Esophagus squamous epithelium (tissue), 5 donors: ENCODE measurements at regions not wholly inside any gene's neighbourhood (a gene's known extent, or its start where the extent isn't known, plus 50 kb on each side); places are given as distances from the start of the nearest gene placed in this dataset.

Experiments
- DNase-seq: peaks from one replicate; lab custom pipeline; 2025; lab: John Stamatoyannopoulos, UW
- H3K27ac ChIP-seq, 4 donors: fragments of 200-600 bp; sonication (generic); one replicate each; pipeline ENCODE4 v1.5.1; 2016 to 2019; ENCODE audit warnings: mild to moderate bottlenecking in 1 of 4
- H3K27me3 ChIP-seq, 4 donors: fragments of 200-600 bp; sonication (generic); 1 replicate in 3 of 4; 2 replicates in 1 of 4; pipeline versions ENCODE4 v1.5.1 to v1.6.0; 2017 to 2021; ENCODE audit warnings: antibody characterized with exemption in 1 of 4
- H3K36me3 ChIP-seq, 3 donors: fragments of 200-600 bp; sonication (generic); one replicate each; pipeline ENCODE4 v1.5.1; 2016 to 2019
- H3K4me1 ChIP-seq, 3 donors: fragments of 200-600 bp; sonication (generic); one replicate each; pipeline ENCODE4 v1.5.1; 2017 to 2019
- H3K4me3 ChIP-seq, 4 donors: fragments of 200-600 bp; sonication (generic); 1 replicate in 3 of 4; 2 replicates in 1 of 4; pipeline ENCODE4 v1.5.1; 2016 to 2019; ENCODE audit warnings: mild to moderate bottlenecking in 2 of 4, moderate library complexity in 1 of 4
- H3K9me3 ChIP-seq, 3 donors: fragments of 200-600 bp; sonication (generic); one replicate each; pipeline ENCODE4 v1.5.1; 2016 to 2019
- POLR2A ChIP-seq, 4 donors: fragments of 450-650 bp; IDR thresholded peaks; one replicate each; pipeline ENCODE4 v1.6.1; 2017; ENCODE audit warnings: antibody characterized with exemption in 4 of 4, mild to moderate bottlenecking in 4 of 4, moderate library complexity in 3 of 4
- WGBS, 2 donors: methylation state at CpG; one replicate each; pipeline ENCODE4 v1.1.5; 2018; 5-methylcytosine and 5-hydroxymethylcytosine counted together
- intact Hi-C: fragments of 100-400 bp; cut with DNase I; formaldehyde crosslinking; loops from one replicate; pipeline ENCODE4 v1.15.0; 2022
- TF ChIP-seq, protein P1 (sequence below), 6 experiments: fragments of 450-650 bp in 4 of 6; fragments of 200-600 bp in 2 of 6; sonication (generic) in 2 of 6; IDR thresholded peaks; one replicate each; pipeline ENCODE4 v1.5.1; 2016 to 2019; ENCODE audit warnings: antibody characterized with exemption in 6 of 6, mild to moderate bottlenecking in 4 of 6, moderate library complexity in 4 of 6
- donor health status: DM: yes; HTN: yes; CAD: no.

DNA sequence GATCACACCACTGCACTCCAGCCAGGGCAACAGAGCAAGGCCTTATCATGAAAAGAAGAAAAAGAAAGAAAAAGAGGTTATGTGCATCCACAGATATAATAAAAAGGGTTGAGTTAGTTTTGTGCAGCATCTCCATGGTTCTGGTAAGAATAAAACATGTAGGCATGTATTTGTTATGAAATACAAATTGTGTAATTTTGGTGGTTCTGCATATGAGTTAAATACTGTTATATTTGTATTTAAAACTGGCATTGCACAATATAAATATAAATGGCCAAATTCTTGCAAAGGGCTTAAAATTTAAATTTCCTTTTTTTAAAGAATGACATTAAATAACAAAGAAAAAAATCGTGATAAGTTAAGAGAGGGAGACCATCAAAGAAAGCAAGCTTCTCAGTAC, 159.1 kb upstream of the PREP start:
- Histone ChIP-seq H3K36me3 (no peaks in the 10 kb centered on the region), H3K27ac (no peak overlapping the region), H3K27me3 (no peaks in the 10 kb centered on the region), H3K4me3 (no peak overlapping the region), H3K9me3 (no peaks in the 10 kb centered on the region), H3K4me1 (no peaks in the 10 kb centered on the region)
- no peak for DNase-seq
- TF ChIP-seq, protein P1, sequence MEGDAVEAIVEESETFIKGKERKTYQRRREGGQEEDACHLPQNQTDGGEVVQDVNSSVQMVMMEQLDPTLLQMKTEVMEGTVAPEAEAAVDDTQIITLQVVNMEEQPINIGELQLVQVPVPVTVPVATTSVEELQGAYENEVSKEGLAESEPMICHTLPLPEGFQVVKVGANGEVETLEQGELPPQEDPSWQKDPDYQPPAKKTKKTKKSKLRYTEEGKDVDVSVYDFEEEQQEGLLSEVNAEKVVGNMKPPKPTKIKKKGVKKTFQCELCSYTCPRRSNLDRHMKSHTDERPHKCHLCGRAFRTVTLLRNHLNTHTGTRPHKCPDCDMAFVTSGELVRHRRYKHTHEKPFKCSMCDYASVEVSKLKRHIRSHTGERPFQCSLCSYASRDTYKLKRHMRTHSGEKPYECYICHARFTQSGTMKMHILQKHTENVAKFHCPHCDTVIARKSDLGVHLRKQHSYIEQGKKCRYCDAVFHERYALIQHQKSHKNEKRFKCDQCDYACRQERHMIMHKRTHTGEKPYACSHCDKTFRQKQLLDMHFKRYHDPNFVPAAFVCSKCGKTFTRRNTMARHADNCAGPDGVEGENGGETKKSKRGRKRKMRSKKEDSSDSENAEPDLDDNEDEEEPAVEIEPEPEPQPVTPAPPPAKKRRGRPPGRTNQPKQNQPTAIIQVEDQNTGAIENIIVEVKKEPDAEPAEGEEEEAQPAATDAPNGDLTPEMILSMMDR (IDR thresholded peaks at IDR 0.05): no peak
- no peak for TF ChIP-seq POLR2A (IDR thresholded peaks at IDR 0.05)
- WGBS, 2 donors: 72% methylated on average over 1 of the region's 1 CpG
- intact Hi-C loops: no loop called here

DNA sequence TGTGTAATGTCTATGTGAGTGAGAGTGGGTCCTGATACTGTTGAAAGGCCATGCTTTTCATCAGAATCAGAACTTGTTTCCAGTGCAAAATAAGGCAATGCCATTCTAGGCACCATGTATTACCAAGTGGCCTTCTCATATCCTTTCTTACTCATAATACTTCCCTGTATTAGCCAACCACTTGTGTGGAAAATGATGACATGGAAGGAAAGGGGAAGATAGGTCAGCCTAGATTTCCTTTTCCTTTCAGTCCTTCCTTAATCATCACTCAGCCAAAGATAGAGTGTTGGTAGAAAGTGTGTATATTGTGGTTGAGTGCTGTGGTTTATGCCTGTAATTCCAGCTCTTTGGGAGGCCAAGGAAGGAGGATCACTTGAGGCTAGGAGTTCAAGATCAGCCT, 158.6 kb upstream of the PREP start:
- Histone ChIP-seq H3K9me3 (no peaks in the 10 kb centered on the region), H3K36me3 (no peaks in the 10 kb centered on the region), H3K4me3 (no peak overlapping the region), H3K4me1 (no peaks in the 10 kb centered on the region), H3K27me3 (no peaks in the 10 kb centered on the region), H3K27ac (no peak overlapping the region)
- TF ChIP-seq, protein P1 (IDR thresholded peaks at IDR 0.05): no peak
- TF ChIP-seq POLR2A (IDR thresholded peaks at IDR 0.05): no peak
- intact Hi-C loops: no loop called here
- no peak for DNase-seq

DNA sequence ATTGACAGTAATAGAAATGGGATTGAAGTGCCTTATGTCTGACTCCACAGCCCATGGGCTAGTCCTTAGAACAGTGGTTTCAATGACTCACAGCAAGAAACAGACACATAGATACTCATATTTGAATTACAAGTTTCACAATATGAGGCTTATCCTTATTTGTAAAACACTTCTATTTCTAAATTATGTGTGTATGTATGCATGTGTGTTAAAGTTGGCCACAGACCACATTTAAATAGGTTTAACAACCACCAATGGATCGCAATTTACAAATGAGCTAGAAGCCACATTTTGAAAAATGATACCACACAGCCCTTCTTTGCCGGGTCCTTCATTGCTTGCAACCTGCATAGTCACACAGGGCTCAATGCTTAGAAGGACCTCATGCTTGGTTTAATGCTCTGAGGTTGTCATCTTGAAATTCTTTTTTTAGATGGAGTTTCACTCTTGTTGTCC, 157.8 kb upstream of the PREP start:
- intact Hi-C loops: no loop called here
- WGBS, 2 donors: 87% methylated on average over 2 of the region's 2 CpGs
- no peak overlapping the region for H3K4me3 ChIP-seq
- no peak for TF ChIP-seq POLR2A (IDR thresholded peaks at IDR 0.05)
- TF ChIP-seq, protein P1 (IDR thresholded peaks at IDR 0.05): no peak
- no peak overlapping the region for H3K27ac ChIP-seq
- H3K9me3 ChIP-seq: no peaks in the 10 kb centered on the region
- H3K4me1 ChIP-seq: no peaks in the 10 kb centered on the region
- no peaks in the 10 kb centered on the region for H3K27me3 ChIP-seq
- no peak for DNase-seq
- no peaks in the 10 kb centered on the region for H3K36me3 ChIP-seq

DNA sequence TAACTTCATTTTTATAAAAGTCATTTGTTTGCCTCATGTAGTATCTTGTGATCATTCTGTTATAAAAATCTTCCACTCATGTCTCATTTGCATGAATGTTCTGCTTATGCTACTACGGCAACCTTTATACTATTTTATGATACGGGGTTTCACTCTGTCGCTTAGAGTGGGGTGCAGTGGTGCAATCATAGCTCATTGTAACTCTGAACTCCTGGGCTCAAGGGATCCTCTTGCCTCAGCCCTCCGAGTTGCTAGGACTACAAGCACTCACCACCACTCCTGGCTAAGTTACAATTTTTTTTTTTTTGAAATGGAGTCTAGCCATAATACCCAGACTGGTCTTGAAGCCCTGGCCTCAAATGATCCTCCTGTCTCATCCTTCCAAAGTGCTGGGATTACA, 154.4 kb upstream of the PREP start:
- intact Hi-C loops: no loop called here
- H3K36me3 ChIP-seq: no peaks in the 10 kb centered on the region
- H3K4me1 ChIP-seq: no peaks in the 10 kb centered on the region
- WGBS, 2 donors: 87 to 92% methylated on average over 4 of the region's 4 CpGs
- DNase-seq: no peak
- no peaks in the 10 kb centered on the region for H3K9me3 ChIP-seq
- TF ChIP-seq, protein P1 (IDR thresholded peaks at IDR 0.05): no peak
- TF ChIP-seq POLR2A (IDR thresholded peaks at IDR 0.05): no peak
- no peaks in the 10 kb centered on the region for H3K27me3 ChIP-seq
- H3K27ac ChIP-seq: no peak overlapping the region
- H3K4me3 ChIP-seq: no peak overlapping the region

DNA sequence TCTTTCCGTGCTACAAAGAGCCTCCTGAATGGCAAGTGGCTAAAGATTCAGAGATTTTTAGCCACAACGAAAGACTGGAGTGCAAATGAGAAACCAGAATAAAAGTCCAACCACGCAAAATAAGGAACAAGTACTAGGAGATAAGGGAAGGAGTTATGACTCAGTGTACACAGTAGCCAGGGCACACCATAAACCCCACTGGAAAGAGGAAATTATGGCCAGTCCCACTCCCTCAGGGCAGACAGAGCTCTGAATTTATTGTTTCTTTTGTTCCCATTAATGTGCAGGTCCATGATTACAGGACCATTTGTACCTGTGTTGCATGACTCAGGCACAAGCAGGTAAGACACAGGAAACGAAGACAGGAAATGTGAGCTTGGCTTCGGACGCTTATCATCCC, 150.3 kb upstream of the PREP start:
- intact Hi-C loops: no loop called here
- TF ChIP-seq POLR2A (IDR thresholded peaks at IDR 0.05): no peak
- TF ChIP-seq, protein P1 (IDR thresholded peaks at IDR 0.05): no peak
- WGBS, 2 donors: 50 to 57% methylated on average over 6 of the region's 6 CpGs
- Histone ChIP-seq H3K9me3 (no peaks in the 10 kb centered on the region), H3K4me1 (peaks cover 0 to 6% (median 0%) of the 10 kb centered on the region in 3 donors), H3K36me3 (no peaks in the 10 kb centered on the region), H3K27me3 (no peaks in the 10 kb centered on the region), H3K4me3 (no peak overlapping the region), H3K27ac (no peak overlapping the region)
- DNase-seq: no peak
